ENCODE measurements at regions not wholly inside any gene's neighbourhood (a gene's known extent, or its start where the extent isn't known, plus 50 kb on each side); places are given as distances from the start of the nearest gene placed in this dataset.

- TF ChIP-seq, protein P1, sequence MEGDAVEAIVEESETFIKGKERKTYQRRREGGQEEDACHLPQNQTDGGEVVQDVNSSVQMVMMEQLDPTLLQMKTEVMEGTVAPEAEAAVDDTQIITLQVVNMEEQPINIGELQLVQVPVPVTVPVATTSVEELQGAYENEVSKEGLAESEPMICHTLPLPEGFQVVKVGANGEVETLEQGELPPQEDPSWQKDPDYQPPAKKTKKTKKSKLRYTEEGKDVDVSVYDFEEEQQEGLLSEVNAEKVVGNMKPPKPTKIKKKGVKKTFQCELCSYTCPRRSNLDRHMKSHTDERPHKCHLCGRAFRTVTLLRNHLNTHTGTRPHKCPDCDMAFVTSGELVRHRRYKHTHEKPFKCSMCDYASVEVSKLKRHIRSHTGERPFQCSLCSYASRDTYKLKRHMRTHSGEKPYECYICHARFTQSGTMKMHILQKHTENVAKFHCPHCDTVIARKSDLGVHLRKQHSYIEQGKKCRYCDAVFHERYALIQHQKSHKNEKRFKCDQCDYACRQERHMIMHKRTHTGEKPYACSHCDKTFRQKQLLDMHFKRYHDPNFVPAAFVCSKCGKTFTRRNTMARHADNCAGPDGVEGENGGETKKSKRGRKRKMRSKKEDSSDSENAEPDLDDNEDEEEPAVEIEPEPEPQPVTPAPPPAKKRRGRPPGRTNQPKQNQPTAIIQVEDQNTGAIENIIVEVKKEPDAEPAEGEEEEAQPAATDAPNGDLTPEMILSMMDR (IDR thresholded peaks at IDR 0.05; ENCODE audit: low read length) = no peak
- no peak for TF ChIP-seq EZH2 (IDR thresholded peaks at IDR 0.05; ENCODE audit: borderline replicate concordance, low read length)
Observed at GRCh38 chr5:104080646-104081175, 518.1 kb upstream of the NUDT12 start.
